ENCODE measurements at regions not wholly inside any gene's neighbourhood (a gene's known extent, or its start where the extent isn't known, plus 50 kb on each side); places are given as distances from the start of the nearest gene placed in this dataset.

DNA sequence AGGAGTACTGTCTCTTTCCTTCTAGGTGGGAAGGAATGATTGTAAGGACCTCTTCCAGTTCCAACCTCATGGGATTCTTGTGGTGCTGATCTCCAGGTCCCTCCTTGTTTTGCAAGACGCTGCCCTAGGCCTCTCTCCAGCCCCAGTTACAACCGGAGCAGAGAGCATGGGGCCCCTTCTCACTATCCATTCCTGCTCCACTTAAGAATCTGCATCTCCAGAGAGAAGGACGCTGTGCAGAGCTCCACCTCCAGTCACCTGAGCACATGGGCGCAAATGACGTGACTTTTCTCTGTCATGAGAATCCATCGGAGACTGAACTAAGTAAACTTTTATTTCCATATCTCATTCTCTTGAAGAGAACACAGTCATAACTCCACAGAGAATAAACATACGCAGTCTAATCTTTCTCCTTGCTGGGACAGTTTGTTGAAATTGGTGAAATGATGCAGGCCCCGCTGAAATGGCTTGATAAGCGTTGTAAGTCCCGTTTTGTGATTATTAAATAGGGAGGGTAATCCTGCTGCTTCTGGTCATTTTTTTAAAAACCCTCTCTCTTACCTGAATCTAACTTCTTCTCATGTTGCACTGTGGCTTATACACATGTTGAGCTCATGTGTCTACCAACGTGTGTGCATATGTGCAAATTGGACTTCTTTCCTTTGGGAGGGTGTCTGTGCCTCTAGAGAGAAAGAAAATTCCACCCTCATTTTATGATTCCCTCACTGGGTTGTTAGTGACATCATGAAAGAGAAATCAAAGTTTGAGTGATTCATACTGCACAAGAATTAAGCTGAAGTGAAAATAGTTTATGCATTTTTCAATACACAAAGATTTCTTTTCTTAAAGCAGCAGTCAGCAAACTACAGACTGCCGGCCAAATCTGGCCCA, 133.2 kb upstream of the TBX20 start:
- TF ChIP-seq, protein P1, sequence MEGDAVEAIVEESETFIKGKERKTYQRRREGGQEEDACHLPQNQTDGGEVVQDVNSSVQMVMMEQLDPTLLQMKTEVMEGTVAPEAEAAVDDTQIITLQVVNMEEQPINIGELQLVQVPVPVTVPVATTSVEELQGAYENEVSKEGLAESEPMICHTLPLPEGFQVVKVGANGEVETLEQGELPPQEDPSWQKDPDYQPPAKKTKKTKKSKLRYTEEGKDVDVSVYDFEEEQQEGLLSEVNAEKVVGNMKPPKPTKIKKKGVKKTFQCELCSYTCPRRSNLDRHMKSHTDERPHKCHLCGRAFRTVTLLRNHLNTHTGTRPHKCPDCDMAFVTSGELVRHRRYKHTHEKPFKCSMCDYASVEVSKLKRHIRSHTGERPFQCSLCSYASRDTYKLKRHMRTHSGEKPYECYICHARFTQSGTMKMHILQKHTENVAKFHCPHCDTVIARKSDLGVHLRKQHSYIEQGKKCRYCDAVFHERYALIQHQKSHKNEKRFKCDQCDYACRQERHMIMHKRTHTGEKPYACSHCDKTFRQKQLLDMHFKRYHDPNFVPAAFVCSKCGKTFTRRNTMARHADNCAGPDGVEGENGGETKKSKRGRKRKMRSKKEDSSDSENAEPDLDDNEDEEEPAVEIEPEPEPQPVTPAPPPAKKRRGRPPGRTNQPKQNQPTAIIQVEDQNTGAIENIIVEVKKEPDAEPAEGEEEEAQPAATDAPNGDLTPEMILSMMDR (conservative IDR thresholded peaks at IDR 0.05 in 1 of 2, IDR thresholded peaks at IDR 0.05 in 1 of 2; ENCODE audit: extremely low read depth in 1 of 2, insufficient read depth in 1 of 2, low read depth in 1 of 2, low read length in 2 of 2), result no peak
- no peak for TF ChIP-seq EZH2 (IDR thresholded peaks at IDR 0.05; ENCODE audit: borderline replicate concordance, low read length)

All from mammary epithelial cell (primary cell).